Bronchial epithelial cell (primary cell): ENCODE measurements at regions not wholly inside any gene's neighbourhood (a gene's known extent, or its start where the extent isn't known, plus 50 kb on each side); places are given as distances from the start of the nearest gene placed in this dataset.
A peak's percentile ranks its signal among the peaks of the same experiment; 100 is the strongest.

Source experiments
- DNase-seq: peaks from one replicate; pipeline ENCODE4 v3.0.0-alpha.2; 2010; ENCODE audit warnings: low read depth
- FAIRE-seq: peaks from 2 replicates; lab custom pipeline; 2011; peaks lifted over from hg19 to GRCh38; lab: Jason Lieb, UNC
- H3K27me3 ChIP-seq: 2 replicates; pipeline ENCODE4 v1.5.1; 2011; ENCODE audit warnings: low read length; ENCODE audit not compliant: control insufficient read depth, insufficient read depth
- H3K36me3 ChIP-seq: 2 replicates; pipeline ENCODE4 v1.5.1; 2011; ENCODE audit warnings: low read length; ENCODE audit not compliant: control insufficient read depth, insufficient read depth
- H3K4me3 ChIP-seq: 2 replicates; pipeline ENCODE4 v1.5.1; 2011; ENCODE audit warnings: mild to moderate bottlenecking, low read depth, low read length, control low read depth
- TF ChIP-seq, protein P1 (sequence below): IDR thresholded peaks from 2 replicates; pipeline ENCODE4 v1.5.1; 2011; ENCODE audit warnings: mild to moderate bottlenecking, moderate library complexity, low read length, control low read depth, inconsistent platforms; ENCODE audit not compliant: insufficient read depth, severe bottlenecking

DNA sequence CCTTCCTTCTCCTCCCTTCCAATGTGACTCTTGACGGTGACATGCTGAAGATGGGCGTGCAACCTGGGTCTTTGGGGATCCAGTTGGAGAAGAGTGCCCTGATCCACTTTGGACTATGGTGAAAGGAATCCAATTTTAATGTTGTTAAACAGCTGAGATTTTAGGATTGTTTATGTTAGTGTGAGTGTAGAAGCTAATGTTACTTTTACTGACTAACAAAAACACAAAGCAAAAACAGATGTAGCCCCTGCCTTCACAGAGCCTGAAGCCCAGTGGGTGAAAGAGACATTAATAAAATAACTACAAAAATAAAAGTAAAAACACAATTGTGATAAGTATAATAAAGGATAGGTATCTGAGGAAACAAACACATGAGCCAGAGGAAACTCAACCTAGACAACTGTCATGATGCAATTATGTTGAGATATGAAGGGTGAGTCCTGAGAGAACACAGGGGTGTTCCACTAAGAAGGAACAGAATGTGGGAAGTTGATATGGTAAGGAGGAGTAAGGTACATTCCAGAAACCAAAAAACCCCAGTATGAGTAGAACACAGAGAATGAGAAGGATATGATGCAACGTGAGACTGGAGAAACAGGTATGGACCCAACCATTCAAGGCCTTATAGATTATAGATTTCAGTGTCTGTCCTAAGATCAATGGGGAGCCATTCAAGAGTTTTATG is 115.1 kb upstream of the PMFBP1 start:
- Histone ChIP-seq H3K27me3 (no peaks in the 10 kb centered on the region), H3K4me3 (no peak overlapping the region), H3K36me3 (no peaks in the 10 kb centered on the region)
- FAIRE-seq (no peak), DNase-seq (peak; percentile 88)
- TF ChIP-seq, protein P1, sequence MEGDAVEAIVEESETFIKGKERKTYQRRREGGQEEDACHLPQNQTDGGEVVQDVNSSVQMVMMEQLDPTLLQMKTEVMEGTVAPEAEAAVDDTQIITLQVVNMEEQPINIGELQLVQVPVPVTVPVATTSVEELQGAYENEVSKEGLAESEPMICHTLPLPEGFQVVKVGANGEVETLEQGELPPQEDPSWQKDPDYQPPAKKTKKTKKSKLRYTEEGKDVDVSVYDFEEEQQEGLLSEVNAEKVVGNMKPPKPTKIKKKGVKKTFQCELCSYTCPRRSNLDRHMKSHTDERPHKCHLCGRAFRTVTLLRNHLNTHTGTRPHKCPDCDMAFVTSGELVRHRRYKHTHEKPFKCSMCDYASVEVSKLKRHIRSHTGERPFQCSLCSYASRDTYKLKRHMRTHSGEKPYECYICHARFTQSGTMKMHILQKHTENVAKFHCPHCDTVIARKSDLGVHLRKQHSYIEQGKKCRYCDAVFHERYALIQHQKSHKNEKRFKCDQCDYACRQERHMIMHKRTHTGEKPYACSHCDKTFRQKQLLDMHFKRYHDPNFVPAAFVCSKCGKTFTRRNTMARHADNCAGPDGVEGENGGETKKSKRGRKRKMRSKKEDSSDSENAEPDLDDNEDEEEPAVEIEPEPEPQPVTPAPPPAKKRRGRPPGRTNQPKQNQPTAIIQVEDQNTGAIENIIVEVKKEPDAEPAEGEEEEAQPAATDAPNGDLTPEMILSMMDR = no peak

DNA sequence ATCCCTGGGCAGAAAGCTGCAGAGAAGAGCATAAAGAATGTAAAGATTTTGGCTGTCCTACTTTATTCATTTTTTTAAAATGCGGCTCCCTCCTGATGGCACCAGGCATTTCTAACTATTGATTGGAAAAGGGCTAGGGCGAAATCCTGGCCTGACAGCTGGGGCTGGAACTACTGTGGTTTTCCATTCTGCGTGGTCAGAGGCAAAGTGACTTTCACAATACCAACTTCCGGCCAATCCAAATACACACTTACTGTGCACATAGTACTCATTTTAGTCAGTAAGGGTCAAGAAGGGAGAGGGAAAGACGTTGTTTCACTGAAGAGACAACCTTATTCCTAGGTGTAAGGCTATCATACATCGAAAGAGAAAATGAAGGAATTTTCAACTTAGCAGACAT is 113.8 kb upstream of the PMFBP1 start:
- TF ChIP-seq, protein P1 = no peak
- DNase-seq (no peak), FAIRE-seq (no peak)
- no peaks in the 10 kb centered on the region for H3K36me3 ChIP-seq
- H3K4me3 ChIP-seq = no peak overlapping the region
- no peaks in the 10 kb centered on the region for H3K27me3 ChIP-seq

DNA sequence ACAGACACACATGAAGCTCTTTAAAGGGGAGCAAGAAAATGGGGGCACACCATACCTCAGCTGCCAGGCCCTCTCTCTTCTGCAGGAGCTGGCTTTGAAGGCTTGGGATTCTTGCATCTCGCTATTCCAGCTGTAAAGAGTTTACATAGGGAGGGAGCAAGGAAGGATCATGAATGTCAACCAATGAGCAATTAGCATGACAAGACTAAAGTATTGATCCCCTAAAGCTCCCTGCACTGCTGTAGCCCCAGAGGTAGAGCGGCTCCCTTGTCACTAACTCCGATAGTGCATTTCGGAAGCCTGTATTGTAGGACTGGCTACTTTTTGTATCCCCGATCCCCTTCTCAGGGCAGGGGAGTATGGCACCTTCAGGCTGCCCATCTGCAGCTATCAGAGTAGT is 113.4 kb upstream of the PMFBP1 start:
- no peak for DNase-seq
- TF ChIP-seq, protein P1 = no peak
- FAIRE-seq = no peak
- H3K4me3 ChIP-seq = no peak overlapping the region
- H3K27me3 ChIP-seq = no peaks in the 10 kb centered on the region
- H3K36me3 ChIP-seq = no peaks in the 10 kb centered on the region

DNA sequence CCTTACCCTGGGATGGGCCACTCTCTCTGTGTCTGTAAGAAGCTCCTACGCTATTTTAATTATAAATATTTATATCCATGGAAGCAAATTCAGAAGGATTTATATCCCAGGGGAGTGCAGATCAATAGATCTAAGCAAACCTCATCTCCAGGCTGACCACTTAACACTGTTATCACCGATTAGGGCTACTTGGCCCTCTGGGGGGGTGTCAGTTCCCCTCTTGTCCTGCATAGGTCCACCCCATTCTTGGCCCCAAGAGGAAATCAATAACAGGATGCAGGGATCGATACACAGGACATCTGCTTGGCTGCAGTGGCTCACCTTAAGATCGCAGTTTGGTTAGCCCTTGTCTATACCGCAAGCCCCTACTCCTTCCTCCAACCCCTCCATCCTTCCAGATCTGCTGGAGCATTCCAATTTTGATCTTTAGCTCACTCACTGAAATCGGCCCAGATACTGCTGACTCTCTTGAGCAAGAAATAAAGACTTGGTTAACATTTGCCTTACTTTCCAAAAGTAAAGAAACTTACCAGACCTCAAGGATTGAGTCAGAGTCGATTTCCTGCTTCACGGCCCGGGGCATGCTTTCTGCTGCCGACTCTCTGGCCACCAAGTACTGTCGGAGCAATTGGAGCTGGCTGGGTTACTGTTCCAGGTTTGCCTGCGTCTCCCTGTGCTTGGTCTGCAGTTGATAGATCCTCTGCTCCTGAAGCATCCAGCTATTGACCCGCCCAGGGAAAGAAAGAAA is 112.3 kb upstream of the PMFBP1 start:
- no peak for FAIRE-seq
- Histone ChIP-seq H3K27me3 (no peaks in the 10 kb centered on the region), H3K4me3 (no peak overlapping the region), H3K36me3 (no peaks in the 10 kb centered on the region)
- peak; percentile 16 for DNase-seq
- TF ChIP-seq, protein P1 = no peak

DNA sequence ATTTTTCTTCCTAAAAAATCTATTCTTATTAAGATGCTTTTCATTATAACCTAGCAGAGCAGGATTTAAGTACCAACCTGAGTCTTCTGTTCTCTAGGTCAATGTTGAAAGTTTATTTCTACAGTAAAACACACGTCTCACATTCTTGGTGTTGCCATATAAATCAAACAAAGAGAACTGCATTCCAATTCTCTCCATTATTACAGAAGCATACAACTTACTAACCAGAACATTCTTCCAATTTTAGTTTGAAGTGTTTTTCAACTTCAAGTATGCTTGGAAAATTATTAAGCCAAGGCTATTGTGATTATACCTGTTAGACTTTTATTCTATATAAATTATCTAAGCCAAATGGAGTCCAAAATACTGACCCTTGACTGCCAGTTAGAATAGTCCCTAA is 110.4 kb upstream of the PMFBP1 start:
- no peaks in the 10 kb centered on the region for H3K36me3 ChIP-seq
- FAIRE-seq (no peak), DNase-seq (no peak)
- no peaks in the 10 kb centered on the region for H3K27me3 ChIP-seq
- no peak overlapping the region for H3K4me3 ChIP-seq
- TF ChIP-seq, protein P1 = no peak

DNA sequence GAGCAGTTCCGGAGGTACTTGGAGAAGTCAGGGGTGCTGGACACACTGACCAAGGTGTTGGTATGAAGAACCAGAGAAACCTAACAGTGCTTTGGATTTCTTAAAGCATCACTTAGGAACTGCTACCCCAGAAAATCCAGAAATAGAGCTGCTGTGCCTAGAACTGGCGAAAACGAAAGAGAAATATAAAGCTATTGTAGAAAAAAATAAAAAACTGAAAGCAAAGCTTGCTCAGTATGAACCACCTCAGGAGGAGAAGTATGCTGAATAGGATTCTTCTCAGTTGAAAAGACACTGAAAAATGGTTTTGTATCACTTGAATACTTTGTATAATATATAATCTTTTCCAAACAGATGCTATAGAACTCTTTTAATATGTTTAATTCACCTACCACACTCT is 106.3 kb upstream of the PMFBP1 start:
- H3K36me3 ChIP-seq = no peaks in the 10 kb centered on the region
- H3K27me3 ChIP-seq = no peaks in the 10 kb centered on the region
- TF ChIP-seq, protein P1 = no peak
- H3K4me3 ChIP-seq = no peak overlapping the region
- DNase-seq (no peak), FAIRE-seq (no peak)
